Neural progenitor cell (in vitro differentiated cells): ENCODE measurements at regions not wholly inside any gene's neighbourhood (a gene's known extent, or its start where the extent isn't known, plus 50 kb on each side); places are given as distances from the start of the nearest gene placed in this dataset.

ENCODE experiments used
- EZH2 ChIP-seq: fragments of 200-600 bp; sonication (generic); IDR thresholded peaks from 2 replicates; pipeline ENCODE4 v1.6.1; 2017; ENCODE audit warnings: antibody characterized with exemption, mild to moderate bottlenecking, moderate library complexity
- EZH2phosphoT487 ChIP-seq: fragments of 200-600 bp; sonication (generic); IDR thresholded peaks from 2 replicates; pipeline ENCODE4 v1.6.1; 2017; ENCODE audit warnings: antibody characterized with exemption
- TF ChIP-seq, protein P1 (sequence below): fragments of 200-600 bp; sonication (generic); IDR thresholded peaks from 2 replicates; pipeline ENCODE4 v1.5.1; 2017; ENCODE audit warnings: antibody characterized with exemption, mild to moderate bottlenecking

DNA sequence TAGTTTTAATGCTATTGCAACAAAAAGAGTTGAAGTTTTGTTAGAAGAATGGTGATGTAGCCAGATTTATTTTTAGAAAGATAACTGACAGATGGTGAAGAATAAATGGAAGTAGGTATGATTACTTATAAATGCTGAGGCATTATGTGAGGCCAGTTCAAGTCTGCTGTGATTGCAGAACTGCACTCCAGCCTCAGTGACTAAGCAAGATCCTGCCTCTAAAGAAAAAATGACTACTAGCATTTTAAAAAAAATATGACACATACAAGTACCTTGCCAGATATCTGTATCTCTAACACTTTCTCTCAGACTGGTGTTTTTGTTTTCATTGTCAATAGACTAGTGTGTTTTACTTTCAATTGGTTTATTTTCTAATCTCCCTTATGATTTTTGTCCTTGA is 1242.4 kb upstream of the ADGRL4 start:
- no peak for TF ChIP-seq EZH2phosphoT487
- TF ChIP-seq, protein P1, sequence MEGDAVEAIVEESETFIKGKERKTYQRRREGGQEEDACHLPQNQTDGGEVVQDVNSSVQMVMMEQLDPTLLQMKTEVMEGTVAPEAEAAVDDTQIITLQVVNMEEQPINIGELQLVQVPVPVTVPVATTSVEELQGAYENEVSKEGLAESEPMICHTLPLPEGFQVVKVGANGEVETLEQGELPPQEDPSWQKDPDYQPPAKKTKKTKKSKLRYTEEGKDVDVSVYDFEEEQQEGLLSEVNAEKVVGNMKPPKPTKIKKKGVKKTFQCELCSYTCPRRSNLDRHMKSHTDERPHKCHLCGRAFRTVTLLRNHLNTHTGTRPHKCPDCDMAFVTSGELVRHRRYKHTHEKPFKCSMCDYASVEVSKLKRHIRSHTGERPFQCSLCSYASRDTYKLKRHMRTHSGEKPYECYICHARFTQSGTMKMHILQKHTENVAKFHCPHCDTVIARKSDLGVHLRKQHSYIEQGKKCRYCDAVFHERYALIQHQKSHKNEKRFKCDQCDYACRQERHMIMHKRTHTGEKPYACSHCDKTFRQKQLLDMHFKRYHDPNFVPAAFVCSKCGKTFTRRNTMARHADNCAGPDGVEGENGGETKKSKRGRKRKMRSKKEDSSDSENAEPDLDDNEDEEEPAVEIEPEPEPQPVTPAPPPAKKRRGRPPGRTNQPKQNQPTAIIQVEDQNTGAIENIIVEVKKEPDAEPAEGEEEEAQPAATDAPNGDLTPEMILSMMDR: no peak
- TF ChIP-seq EZH2: no peak
